ENCODE measurements at regions not wholly inside any gene's neighbourhood (a gene's known extent, or its start where the extent isn't known, plus 50 kb on each side); places are given as distances from the start of the nearest gene placed in this dataset.

- no peak for DNase-seq
These were observed 144.9 kb upstream of the C1orf174 start for GRCh38 chr1:4044967-4045366.

GRCh38 chr1:4045397-4046010 is 145.4 kb upstream of the C1orf174 start:
- DNase-seq: no peak

- DNase-seq: no peak
These were observed 146.9 kb upstream of the C1orf174 start for GRCh38 chr1:4046836-4047461.

- no peak for DNase-seq
These were observed 147.6 kb upstream of the C1orf174 start for GRCh38 chr1:4047666-4048065.

- DNase-seq: no peak
These were observed 148.0 kb upstream of the C1orf174 start for GRCh38 chr1:4048076-4048475.

- DNase-seq: no peak
These were observed 148.8 kb upstream of the C1orf174 start for GRCh38 chr1:4048921-4049320.

- no peak for DNase-seq
These were observed 150.9 kb upstream of the C1orf174 start for GRCh38 chr1:4050998-4051397.

- no peak for DNase-seq
These were observed 152.6 kb upstream of the C1orf174 start for GRCh38 chr1:4052657-4053056.

GRCh38 chr1:4053160-4053748 is 153.2 kb upstream of the C1orf174 start:
- no peak for DNase-seq

GRCh38 chr1:4053774-4054173 is 153.7 kb upstream of the C1orf174 start:
- no peak for DNase-seq

GRCh38 chr1:4055294-4055967 is 155.4 kb upstream of the C1orf174 start:
- DNase-seq: no peak

GRCh38 chr1:4056422-4056821 is 156.3 kb upstream of the C1orf174 start:
- DNase-seq: no peak

- no peak for DNase-seq
These were observed 156.9 kb upstream of the C1orf174 start for GRCh38 chr1:4056989-4057388.

- DNase-seq: no peak
These were observed 157.5 kb upstream of the C1orf174 start for GRCh38 chr1:4057603-4058002.

GRCh38 chr1:4058122-4058521 is 158.1 kb upstream of the C1orf174 start:
- no peak for DNase-seq

GRCh38 chr1:4058706-4059105 is 158.6 kb upstream of the C1orf174 start:
- no peak for DNase-seq

GRCh38 chr1:4059270-4059669 is 159.2 kb upstream of the C1orf174 start:
- DNase-seq: no peak

- DNase-seq: no peak
These were observed 160.8 kb upstream of the C1orf174 start for GRCh38 chr1:4060850-4061249.

- no peak for DNase-seq
These were observed 161.5 kb upstream of the C1orf174 start for GRCh38 chr1:4061521-4062031.

- DNase-seq: no peak
These were observed 162.0 kb upstream of the C1orf174 start for GRCh38 chr1:4062041-4062440.

GRCh38 chr1:4062560-4062959 is 162.5 kb upstream of the C1orf174 start:
- DNase-seq: no peak

- no peak for DNase-seq
These were observed 162.9 kb upstream of the C1orf174 start for GRCh38 chr1:4062992-4063391.

- no peak for DNase-seq
These were observed 163.4 kb upstream of the C1orf174 start for GRCh38 chr1:4063516-4063915.
